ENCODE measurements at regions not wholly inside any gene's neighbourhood (a gene's known extent, or its start where the extent isn't known, plus 50 kb on each side); places are given as distances from the start of the nearest gene placed in this dataset.

DNA sequence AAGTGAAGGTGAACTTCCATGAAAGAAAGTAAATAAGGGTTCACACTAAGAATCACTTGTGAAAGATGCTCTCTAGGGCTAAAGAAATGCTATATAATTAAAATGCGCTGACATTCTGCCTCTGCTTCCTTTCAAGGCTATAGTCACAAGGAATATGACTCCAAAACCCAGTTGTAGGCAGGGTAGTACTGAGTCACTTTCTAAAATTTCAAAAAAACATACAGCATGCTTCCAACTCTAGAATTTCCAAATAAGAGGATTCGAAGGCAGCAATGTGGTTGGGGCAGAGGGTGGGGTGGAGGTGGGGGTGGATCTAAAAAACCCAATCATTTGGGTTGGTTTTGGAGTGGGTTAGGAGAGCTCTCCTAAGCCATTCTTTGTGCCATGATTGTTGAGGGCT, 84.6 kb downstream of the HMHB1 start:
- POLR2A ChIA-PET = no interaction called here
- CTCF ChIA-PET = interaction anchor here (1.3 kb wide), 1 partner anchor 9 kb away, joined by 3 read pairs; no protein-coding TSS in a partner anchor
- TF ChIP-seq, protein P1, sequence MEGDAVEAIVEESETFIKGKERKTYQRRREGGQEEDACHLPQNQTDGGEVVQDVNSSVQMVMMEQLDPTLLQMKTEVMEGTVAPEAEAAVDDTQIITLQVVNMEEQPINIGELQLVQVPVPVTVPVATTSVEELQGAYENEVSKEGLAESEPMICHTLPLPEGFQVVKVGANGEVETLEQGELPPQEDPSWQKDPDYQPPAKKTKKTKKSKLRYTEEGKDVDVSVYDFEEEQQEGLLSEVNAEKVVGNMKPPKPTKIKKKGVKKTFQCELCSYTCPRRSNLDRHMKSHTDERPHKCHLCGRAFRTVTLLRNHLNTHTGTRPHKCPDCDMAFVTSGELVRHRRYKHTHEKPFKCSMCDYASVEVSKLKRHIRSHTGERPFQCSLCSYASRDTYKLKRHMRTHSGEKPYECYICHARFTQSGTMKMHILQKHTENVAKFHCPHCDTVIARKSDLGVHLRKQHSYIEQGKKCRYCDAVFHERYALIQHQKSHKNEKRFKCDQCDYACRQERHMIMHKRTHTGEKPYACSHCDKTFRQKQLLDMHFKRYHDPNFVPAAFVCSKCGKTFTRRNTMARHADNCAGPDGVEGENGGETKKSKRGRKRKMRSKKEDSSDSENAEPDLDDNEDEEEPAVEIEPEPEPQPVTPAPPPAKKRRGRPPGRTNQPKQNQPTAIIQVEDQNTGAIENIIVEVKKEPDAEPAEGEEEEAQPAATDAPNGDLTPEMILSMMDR (IDR thresholded peaks at IDR 0.05; ENCODE audit: control extremely low read depth, extremely low read depth, low read depth, missing control alignments) = no peak

DNA sequence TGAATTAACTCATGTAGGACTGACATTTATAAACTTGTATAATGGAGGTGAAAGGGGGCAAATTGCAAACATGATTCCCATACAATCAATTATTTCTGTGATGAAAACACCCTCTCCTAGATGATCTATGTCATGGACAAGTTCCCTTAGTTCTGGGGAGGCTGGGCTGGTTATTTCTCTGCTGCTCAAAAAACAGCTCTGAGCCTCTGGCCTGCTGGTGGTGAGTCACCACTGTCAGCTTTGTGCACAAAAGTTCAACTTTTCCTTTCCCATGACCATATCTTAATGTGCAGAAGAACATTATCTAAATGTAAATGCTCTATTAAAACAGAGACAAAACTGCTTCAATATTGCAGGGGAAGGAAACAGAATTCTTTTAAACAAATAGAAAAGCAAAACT, 85.0 kb downstream of the HMHB1 start:
- TF ChIP-seq, protein P1 (IDR thresholded peaks at IDR 0.05; ENCODE audit: control extremely low read depth, extremely low read depth, low read depth, missing control alignments) = no peak
- no peak for DNase-seq (ENCODE audit: extremely low spot score)
- CTCF ChIA-PET = interaction anchor here (1.3 to 1.8 kb wide), 2 partner anchors 9 to 13 kb away, joined by 3 to 5 read pairs; no protein-coding TSS in a partner anchor
- POLR2A ChIA-PET = no interaction called here

More for the DNA sequence above, 84.6 kb downstream of the HMHB1 start:
- DNase-seq (ENCODE audit: extremely low spot score) = no peak

DNA sequence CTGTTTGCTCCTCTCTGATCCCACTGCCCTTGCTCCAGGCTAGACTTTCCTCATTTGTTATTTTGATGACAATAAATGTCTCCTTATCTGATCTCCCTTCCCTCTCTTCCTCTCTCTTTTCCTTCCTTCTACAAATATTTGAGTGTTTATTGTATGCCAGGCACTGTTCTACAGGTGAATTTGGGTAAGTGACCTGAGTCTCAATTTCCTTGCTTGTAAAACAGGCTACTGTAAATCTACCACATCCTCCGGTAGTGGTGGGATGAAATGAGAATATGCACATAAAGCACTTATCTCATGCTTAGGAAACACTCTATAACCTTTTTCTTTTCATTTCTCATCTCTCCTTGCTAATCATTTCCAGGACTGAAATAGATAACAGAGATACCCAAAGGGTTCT, 86.4 kb downstream of the HMHB1 start:
- TF ChIP-seq, protein P1 (IDR thresholded peaks at IDR 0.05; ENCODE audit: control extremely low read depth, extremely low read depth, low read depth, missing control alignments) = no peak
- DNase-seq (ENCODE audit: extremely low spot score) = no peak
- ChIA-PET CTCF (interaction anchor here (1.0 to 1.8 kb wide), 3 partner anchors 12 to 17 kb away, joined by 3 to 5 read pairs (median 3); no protein-coding TSS in a partner anchor), POLR2A (no interaction called here)

DNA sequence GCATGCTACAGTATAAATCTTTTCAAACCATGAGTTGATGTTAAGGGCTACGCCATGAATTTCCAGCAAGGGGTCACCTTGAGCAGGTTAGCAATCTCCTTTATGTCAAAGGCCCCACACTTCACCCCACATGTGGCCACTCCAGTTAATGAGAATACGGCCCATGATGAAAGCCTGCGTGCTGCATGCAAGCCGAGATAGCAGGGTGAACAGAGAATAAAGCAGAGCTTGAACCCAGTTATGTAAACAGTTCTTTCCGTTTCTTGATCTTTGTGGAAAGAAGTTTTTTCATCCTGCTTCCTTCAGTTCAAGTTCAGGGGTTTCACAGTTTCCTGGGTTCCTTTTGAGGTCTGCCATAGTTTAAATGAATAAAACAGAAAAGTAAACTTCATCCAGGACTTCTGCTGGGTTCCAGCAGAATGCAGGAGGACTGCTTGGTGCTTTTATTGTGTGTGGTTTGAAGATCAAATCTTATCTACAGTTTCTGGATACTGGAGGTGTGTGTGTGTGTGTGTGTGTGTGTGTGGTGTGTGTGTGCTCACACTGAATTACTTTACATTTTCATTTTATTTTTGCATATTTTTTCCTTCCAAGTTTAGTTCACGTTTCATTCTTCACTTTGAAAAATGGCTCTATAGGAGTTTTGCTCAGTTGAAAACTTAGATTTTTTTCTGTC, 87.1 kb downstream of the HMHB1 start:
- ChIA-PET POLR2A (no interaction called here), CTCF (interaction anchor here (0.7 to 1.0 kb wide), 2 partner anchors 9 to 13 kb away, joined by 3 read pairs; no protein-coding TSS in a partner anchor)
- TF ChIP-seq, protein P1 (IDR thresholded peaks at IDR 0.05; ENCODE audit: control extremely low read depth, extremely low read depth, low read depth, missing control alignments) = no peak
- no peak for DNase-seq (ENCODE audit: extremely low spot score)

DNA sequence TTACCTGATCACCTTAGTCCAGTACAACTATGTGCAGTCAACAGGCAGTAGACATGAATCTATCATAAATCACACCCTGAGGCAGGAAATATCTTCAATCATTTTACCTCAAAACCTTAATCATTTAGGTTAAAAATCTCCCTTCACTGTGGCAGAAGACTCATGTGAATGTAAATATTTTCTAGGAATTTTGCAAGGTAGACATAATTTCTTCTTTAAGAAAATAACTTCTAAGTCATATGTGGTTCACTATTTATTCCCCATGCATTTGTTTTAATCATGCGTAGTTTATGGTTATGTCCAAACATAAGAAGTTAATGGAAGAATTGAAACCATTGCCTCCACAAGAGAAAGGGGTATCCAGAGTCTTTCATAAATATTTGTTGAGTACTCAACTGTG, 97.0 kb downstream of the HMHB1 start:
- POLR2A ChIA-PET = no interaction called here
- TF ChIP-seq, protein P1 (IDR thresholded peaks at IDR 0.05; ENCODE audit: control extremely low read depth, extremely low read depth, low read depth, missing control alignments) = no peak
- CTCF ChIA-PET = no interaction called here

DNA sequence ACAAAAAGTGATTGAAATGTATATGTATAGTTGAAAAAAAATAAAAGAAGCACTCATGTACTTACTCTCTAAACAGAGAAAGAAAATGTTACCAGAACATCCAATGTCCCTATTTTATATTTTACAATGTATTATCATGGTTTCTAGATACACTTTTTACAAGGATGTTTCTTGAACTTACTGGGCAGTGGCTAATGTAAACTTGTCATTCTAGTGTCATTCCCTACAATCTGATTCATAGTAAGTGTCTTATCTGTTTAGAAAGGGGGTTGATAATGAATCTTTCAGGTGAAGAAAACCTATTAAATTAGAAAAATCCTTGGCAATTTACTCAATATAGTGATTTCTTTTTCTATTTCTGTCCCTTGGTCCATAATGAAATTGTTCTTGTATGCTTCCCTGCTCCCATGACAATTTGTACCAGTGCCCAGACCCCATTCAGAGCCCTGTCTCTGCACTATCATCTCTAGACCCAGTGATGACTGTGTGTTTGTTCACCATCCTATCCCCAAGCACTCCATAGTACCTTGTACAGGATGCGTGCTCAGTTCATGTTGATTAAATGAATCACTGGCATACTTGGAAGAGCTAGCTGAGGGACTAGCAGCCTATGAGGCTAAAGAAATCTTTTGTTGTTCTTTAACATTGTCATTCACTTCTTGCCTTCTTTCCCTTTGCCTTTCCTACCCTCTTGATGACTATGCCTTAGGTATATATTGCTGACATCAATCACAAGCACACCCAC, 101.2 kb downstream of the HMHB1 start:
- CTCF ChIA-PET = interaction anchor here (0.9 kb wide), 1 partner anchor 20 kb away, joined by 3 read pairs; no protein-coding TSS in a partner anchor
- TF ChIP-seq, protein P1 (IDR thresholded peaks at IDR 0.05; ENCODE audit: control extremely low read depth, extremely low read depth, low read depth, missing control alignments) = no peak
- no peak for DNase-seq (ENCODE audit: extremely low spot score)
- POLR2A ChIA-PET = no interaction called here

More for the DNA sequence above, 97.0 kb downstream of the HMHB1 start:
- DNase-seq (ENCODE audit: extremely low spot score) = no peak

Measured in GM10248 (cell line).